ENCODE measurements at regions not wholly inside any gene's neighbourhood (a gene's known extent, or its start where the extent isn't known, plus 50 kb on each side); places are given as distances from the start of the nearest gene placed in this dataset.

GRCh38 chr20:50433001-50433761 lies 77.0 kb upstream of the PTPN1 start:
- H3K9me3 Mint-ChIP-seq (ENCODE audit: low read depth): peaks cover 3% of the 10 kb centered on the region
- H3K27ac Mint-ChIP-seq: no peak overlapping the region

GRCh38 chr20:50434321-50434652 lies 75.9 kb upstream of the PTPN1 start:
- no peak for DNase-seq (ENCODE audit: low spot score, unreplicated experiment)
- Mint-ChIP-seq H3K9me3 (ENCODE audit: low read depth) (peaks cover 3% of the 10 kb centered on the region), H3K27me3 (peaks cover 3% of the 10 kb centered on the region)

More at GRCh38 chr20:50433001-50433761, 77.0 kb upstream of the PTPN1 start:
- H3K4me1 Mint-ChIP-seq (ENCODE audit: low read depth): no peaks in the 10 kb centered on the region
- peaks cover 3% of the 10 kb centered on the region for H3K27me3 Mint-ChIP-seq
- no peaks in the 10 kb centered on the region for H3K36me3 Mint-ChIP-seq (ENCODE audit: insufficient read depth)
- TF ChIP-seq CTCF (IDR thresholded peaks at IDR 0.05; ENCODE audit: unreplicated experiment): no peak
- DNase-seq (ENCODE audit: low spot score, unreplicated experiment): no peak
- H3K4me3 Mint-ChIP-seq (ENCODE audit: low read depth): no peak overlapping the region

GRCh38 chr20:50434653-50435396 lies 75.4 kb upstream of the PTPN1 start:
- no peak for TF ChIP-seq CTCF (IDR thresholded peaks at IDR 0.05; ENCODE audit: unreplicated experiment)
- DNase-seq (ENCODE audit: low spot score, unreplicated experiment): no peak
- no peak overlapping the region for H3K27ac Mint-ChIP-seq
- no peak overlapping the region for H3K4me3 Mint-ChIP-seq (ENCODE audit: low read depth)
- H3K4me1 Mint-ChIP-seq (ENCODE audit: low read depth): no peaks in the 10 kb centered on the region
- peaks cover 3% of the 10 kb centered on the region for H3K27me3 Mint-ChIP-seq
- peaks cover 3% of the 10 kb centered on the region for H3K9me3 Mint-ChIP-seq (ENCODE audit: low read depth)
- H3K36me3 Mint-ChIP-seq (ENCODE audit: insufficient read depth): no peaks in the 10 kb centered on the region

More at GRCh38 chr20:50434321-50434652, 75.9 kb upstream of the PTPN1 start:
- no peaks in the 10 kb centered on the region for H3K4me1 Mint-ChIP-seq (ENCODE audit: low read depth)
- no peak overlapping the region for H3K4me3 Mint-ChIP-seq (ENCODE audit: low read depth)
- TF ChIP-seq CTCF (IDR thresholded peaks at IDR 0.05; ENCODE audit: unreplicated experiment): no peak
- H3K36me3 Mint-ChIP-seq (ENCODE audit: insufficient read depth): no peaks in the 10 kb centered on the region
- no peak overlapping the region for H3K27ac Mint-ChIP-seq

GRCh38 chr20:50435397-50436051 lies 74.7 kb upstream of the PTPN1 start:
- H3K27me3 Mint-ChIP-seq: peaks cover 3% of the 10 kb centered on the region
- no peaks in the 10 kb centered on the region for H3K36me3 Mint-ChIP-seq (ENCODE audit: insufficient read depth)

More at GRCh38 chr20:50435397-50436051, 74.7 kb upstream of the PTPN1 start:
- H3K4me1 Mint-ChIP-seq (ENCODE audit: low read depth): no peaks in the 10 kb centered on the region
- H3K4me3 Mint-ChIP-seq (ENCODE audit: low read depth): no peak overlapping the region
- H3K27ac Mint-ChIP-seq: no peak overlapping the region
- H3K9me3 Mint-ChIP-seq (ENCODE audit: low read depth): peaks cover 3% of the 10 kb centered on the region
- no peak for DNase-seq (ENCODE audit: low spot score, unreplicated experiment)
- TF ChIP-seq CTCF (IDR thresholded peaks at IDR 0.05; ENCODE audit: unreplicated experiment): no peak

Measured in progenitor cell of endocrine pancreas (in vitro differentiated cells).